A204.1 (cell line): ENCODE measurements at regions not wholly inside any gene's neighbourhood (a gene's known extent, or its start where the extent isn't known, plus 50 kb on each side); places are given as distances from the start of the nearest gene placed in this dataset.
"Not testable (repeated sequence)": the region's sequence is repeated elsewhere in the genome, so short reads cannot be mapped to it uniquely, and the experiment has no call there.

Experiments used
- FAIRE-seq: peaks from 2 replicates; lab custom pipeline; 2012; peaks lifted over from hg19 to GRCh38; lab: Jason Lieb, UNC

DNA sequence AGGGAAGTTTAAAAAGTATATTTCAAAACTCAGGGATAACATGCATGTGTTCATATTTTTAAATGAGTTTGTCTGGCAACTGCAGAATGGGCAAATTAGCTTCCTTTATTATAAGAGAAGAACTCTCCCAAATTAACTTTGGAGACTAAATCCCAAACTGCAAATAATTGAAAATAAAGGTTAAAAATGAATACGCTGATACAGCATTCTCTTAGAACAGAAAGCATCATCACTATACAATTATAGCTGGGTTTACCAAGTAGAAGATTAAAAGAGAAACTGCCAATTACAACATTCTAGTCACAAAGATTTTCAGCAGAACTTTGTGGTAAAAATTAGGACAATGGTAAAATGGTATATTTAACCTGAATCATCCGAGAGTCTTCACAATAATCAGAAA lies 73.3 kb downstream of the OLFM4 start:
- no peak for FAIRE-seq

DNA sequence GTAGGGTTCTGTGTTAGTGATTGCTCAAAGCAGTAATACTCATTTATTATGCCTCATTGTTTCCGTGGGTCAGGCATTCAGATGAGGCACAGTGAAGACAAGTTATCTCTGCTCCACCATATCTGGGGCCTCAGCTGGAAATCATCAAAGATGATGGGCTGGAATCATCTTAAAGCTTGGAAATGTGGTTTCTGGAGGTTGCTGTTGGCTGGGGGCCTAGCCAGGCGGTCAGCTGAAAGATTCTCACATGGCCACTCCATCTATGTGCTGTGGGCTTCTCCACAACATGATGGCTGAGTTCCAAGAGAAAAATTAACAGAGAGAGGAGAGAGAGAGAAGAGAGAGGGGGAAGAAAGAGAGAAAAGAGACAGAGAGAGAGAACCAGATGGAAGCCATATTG lies 75.5 kb downstream of the OLFM4 start:
- FAIRE-seq = no peak

DNA sequence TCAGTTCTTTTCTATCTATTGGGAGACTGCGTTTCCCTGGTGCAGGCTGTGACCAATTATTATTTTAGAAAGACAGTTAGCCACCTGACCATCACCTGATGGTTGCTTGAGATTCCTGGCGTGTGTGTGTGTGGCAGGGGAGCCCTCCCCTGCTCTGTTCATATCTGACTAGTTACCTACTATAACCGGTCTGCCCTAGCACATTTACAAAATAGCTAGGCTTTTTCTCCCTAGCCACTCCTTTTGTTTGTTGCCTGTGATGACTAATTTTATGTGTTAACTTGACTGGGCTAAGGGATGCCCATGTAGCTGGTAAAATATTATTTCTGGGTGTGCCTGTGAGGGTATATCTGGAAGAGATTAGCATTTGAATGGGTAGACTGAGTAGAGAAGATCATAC lies 76.9 kb downstream of the OLFM4 start:
- FAIRE-seq = no peak

DNA sequence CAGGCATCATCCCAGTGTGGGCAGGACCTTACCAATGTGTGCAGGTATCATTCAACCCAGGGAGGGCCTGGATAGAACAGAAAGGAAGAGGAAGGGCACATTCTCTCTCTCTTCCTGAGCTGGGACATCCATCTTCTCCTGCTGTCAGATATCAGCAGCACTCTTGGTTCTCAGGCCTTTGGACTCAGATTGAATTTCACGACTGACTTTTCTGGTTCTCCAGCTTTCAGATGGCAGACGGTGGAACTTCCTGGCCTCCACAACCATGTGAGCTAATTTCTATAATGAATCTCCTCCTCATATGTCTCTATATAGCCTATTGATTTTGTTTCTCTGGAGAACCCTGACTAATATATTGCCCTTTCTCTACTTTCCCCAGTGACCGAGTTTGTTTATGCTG lies 77.3 kb downstream of the OLFM4 start:
- FAIRE-seq = no peak

DNA sequence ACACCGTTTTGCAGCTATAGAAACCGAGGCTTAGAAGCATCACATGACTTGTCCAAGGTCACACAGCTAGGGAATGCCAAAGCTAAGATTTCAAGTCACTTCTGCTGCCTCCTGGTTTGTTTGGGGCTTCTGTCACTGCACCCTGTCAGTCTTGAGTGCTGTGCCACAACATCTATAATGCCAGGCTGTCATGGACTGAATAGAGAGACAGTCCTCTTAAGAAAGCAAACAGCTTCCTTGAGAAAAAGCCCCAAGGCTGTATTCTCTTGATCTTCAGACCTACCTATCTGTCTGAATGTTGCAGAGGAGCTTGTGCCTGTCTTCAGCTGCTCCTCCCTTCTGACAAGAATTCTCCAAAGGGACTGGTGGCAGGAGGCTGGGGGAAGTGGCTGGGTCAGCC lies 81.6 kb downstream of the OLFM4 start:
- FAIRE-seq = no peak

DNA sequence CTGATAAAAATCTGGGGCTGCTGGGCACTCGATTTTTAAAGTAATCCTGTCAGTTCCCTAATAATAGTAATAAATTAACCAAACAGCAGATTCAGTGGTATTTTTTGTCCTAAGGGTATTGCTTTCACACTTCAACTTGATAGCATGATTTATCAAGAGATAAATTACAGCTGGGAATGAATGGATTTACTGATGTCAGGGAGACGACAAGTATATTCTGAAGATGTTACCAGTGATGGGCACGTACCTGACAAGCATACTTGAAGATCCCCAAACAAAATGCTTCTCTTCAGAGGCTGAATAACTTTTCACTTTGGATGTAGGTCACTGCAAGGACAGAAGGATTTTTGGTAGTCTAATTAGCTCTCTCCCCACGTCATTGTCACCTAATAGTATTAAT lies 82.0 kb downstream of the OLFM4 start:
- FAIRE-seq = no peak

DNA sequence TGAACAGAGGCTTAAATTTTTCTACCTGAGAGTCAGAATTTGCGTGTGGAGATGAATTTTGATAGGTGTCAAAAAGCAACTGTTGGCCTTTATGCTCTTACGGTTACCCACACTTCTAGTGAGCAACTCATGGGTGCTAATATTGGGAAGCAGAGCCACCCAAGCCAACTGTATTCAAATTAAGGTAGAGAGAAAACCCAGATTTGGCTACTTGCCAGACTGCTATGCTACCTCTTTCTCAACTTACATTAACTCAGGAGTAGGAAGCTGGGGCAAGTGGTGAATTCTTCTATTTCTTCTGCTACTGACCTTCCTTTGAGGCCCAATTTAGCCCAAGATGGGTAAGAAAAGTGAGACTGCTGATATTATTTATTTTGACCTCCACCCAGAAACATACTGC lies 83.9 kb downstream of the OLFM4 start:
- FAIRE-seq = no peak

DNA sequence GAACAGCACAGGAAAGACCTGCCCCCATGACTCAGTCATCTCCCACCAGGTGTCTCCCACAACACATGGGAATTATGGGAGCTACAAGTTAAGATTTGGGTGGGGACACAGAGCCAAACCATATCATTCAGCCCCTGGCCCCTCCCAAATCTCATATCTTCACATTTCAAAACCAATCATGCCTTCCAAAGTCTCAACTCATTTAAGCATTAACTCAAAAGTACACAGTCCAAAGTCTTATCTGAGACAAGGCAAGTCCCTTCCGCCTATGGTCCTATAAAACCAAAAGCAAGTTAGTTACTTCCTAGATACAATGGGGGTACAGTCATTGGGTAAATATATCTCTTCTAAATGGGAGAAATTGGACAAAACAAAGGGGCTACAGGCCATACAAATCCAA lies 88.4 kb downstream of the OLFM4 start:
- FAIRE-seq = not testable (repeated sequence)

DNA sequence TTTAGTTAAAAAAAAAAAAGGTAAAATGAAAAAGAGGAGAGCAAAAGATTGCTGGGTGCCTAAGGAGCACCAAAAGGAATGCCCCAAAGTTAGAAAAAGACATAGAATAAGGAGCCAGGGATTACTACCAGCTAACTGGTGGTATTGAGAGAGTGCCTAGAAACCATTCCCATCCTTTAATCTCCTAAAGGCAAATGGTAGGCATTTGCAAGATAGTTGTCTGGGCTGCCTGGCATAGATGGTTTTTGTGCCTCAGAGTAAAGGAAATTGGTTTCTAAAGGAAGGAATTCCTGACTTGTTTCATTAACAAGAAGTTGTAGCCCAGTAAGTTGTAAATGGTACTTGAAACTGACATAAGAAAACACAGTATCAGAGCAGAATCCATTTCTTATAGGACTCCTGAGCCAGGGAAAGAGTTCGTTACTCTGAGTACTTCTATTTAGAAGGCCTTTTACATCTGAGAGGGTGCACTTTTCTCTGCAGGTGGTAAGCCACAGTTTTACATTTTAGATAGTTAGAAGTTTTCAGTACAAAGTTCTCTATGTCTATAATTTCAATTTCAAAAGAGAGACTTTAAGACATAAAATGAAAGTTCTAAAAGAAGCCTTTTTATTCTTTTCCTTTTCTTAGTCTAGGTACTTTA lies 92.6 kb downstream of the OLFM4 start:
- FAIRE-seq = no peak

DNA sequence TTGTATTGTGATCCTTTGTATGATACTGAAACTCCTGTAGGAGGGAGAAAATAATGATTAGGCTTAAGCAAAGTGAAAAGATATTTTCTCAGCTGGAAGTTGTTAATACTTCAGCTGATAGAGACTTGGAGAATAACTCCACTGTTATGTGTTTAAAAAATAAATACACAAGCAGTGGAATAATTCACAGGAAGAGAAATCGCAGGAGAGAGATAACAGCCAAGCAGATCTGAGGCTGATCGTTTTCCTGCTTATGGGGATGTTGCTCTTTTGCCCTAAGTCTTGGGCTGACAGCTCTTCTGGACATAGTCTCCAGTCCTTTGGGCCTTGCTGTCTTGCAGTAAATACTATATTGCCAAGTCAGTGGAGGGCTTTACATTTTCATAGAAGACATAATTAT lies 93.3 kb downstream of the OLFM4 start:
- no peak for FAIRE-seq

DNA sequence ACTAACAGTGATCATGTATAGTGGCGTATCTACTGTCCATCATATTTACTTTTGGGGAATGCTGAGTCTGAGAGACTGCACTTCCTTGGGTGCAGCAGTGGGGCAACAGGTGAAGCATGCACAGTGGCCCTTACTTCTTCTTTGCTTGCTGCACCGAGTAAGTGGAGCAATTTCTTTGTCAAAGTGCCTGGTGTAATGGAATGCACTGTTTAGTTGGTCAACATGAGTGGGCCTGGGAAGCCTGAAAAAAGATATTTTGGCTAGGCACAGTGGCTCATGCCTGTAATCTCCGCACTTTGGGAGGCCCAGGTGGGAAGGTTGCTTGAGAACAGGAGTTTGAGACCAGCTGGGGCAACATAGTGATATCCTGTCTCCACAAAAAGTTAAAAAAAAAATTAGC lies 94.9 kb downstream of the OLFM4 start:
- no peak for FAIRE-seq

DNA sequence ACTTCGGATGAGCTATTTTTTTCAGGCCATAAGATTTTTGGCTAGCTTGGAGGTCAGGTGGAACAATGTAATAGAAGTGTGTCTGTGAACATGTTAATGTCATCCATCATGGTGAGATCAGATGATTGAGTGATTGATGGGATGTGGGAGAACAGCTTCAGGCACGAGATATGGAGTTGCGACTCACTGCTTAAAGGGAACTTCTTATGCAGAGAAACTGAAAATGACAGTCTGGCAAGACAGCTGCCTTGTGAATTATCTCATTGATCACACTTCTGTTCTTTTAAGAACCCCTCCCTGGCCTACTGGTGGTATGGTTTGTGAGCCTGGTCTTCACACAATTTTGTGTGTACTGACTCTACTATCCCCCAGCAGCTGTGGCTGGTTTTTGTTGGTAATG lies 96.0 kb downstream of the OLFM4 start:
- no peak for FAIRE-seq

DNA sequence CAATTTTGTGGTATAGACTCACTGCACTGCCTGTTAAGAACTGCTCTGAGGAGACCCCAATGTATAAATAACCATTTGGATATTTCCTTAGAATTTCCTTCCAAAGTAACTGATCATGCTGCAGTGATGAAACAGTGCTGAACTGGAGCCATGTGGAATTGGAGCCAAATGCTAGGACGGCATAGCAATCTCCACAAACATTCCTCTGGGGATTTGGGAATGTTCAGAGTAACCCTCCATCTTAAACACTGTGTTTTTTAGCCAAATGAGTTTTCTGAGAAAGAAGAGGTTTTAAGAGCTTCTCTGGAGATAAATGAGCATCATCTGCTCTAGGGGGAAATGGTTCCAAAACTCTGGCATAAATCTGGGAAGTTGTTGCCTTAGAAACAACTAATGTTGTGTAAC lies 98.2 kb downstream of the OLFM4 start:
- FAIRE-seq = no peak

DNA sequence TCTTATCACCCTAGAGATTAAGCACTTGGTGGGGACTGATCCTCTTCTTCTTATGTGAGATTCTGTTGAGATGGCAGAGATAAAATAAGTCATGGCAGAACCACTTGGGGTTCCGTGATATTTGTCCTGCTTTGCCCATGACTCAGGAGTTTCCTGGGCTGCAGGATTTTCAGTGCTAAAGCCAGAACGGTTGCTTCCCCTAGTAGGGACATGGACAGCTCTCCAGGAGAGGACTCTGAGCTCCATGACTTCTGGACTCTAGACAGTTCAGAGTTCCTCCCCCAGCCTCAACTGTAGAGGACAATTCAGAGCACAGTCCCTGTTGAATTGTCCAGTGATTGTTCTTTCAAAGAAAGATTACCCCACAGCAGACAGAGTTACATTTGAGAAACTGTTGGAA lies 98.8 kb downstream of the OLFM4 start:
- no peak for FAIRE-seq

DNA sequence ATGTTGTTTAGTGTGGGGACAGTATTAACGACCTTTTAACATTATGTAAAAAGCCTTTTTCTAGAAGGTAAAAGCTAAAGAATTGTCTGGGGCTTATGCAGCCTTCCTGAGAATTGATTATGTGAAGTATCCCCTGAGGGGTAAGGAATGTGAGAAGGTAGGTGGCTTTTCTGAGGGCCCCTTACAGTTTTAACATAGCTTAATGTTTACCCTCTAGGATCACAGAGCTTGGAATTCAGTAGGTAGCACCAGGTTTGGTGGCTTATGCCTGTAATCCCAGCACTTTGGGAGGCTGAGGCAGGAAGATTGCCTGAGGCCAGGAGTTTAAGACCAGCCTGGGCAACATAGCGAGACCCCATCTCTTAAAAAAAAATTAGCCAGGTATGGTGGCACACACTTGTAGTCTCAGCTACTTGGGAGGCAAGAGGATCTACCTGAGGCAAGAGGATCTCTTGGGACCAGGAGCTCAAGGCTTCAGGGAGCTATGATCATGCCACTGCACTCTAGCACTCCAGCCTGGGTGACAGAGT lies 101.3 kb downstream of the OLFM4 start:
- FAIRE-seq = no peak

DNA sequence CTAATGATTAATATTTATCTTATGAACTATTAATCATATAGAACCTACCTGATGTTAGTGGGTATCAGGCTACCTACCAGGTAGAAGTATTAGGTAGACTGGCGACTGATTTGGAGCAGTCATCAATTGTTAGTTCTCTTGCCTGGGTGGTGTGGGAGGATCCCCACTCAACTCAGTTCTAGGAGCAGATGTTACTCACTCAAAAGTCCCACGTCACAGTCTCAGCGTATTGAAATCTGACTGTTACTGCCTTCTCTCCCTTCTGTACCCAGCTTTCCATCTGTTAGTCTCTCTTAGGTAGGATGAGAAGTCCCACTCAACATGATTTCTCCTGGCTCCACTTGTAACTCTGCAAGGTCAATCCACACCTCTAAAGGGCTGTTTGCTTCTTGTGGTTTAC lies 102.7 kb downstream of the OLFM4 start:
- FAIRE-seq = no peak

DNA sequence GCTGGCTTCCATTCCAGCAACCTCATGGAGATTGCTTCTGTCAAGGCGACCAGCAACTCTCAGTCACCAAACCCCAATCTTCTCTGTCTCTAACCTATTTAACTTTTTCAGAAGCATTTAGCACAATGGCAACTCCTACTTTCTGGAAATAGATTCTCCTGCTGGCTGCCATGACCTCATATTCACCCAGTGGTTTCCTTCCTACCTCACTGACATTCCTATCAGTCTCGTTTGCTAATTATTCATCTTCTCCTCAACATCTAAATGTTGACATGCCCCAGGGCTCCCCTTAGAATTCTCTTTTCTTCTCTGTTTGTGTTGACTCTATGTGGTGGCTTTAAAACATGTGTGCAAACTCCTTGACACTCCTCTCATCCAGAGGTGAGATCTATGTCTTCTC lies 106.7 kb downstream of the OLFM4 start:
- no peak for FAIRE-seq

DNA sequence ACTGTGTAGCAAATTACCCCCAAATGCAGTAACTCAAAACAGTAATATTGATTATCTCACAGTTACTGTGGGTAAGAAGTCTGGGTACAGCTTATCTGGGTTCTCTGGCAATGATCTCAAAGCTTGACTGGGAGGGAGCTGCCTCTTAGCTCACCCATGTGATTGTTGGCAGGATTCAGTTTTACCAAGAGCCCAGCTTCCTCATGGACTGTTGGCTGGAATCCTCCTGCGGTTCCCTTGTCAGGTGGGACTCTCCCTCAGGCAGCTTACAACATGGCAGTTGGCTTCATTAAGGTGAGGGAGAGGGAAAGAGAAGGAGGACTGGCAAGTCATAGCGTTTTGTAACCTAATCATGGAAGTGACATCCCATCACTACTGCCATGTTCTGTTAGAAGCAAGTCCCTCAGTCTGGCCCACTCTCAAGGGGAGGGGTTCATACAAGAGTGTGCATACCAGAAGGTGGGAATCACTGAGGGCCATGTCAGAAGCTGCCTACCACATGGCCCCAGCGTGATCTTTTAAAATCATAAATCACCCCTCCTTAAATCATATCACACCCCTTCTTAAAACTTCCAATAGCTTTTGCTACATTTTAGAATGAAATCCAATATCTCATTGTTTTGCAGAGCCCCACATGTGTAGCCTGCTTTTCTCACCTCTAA lies 108.1 kb downstream of the OLFM4 start:
- no peak for FAIRE-seq

DNA sequence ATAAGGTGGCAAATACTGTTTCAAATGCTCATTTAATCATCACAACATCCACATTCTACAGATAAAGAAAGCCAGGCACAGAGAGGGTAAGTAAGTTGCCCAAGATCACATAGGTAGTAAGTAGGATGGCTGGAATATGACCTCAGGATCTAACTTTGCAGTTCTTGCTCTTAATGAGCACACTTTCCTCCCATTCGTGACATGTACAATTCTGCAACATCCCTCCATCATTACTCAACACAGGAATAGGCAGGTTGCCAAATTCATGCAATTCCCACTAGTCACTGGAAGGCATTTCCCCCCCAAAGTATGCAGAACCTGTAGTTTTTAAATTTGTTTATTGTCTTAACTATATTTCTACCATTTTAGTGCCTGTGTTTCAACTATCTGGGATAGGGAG lies 109.2 kb downstream of the OLFM4 start:
- no peak for FAIRE-seq

DNA sequence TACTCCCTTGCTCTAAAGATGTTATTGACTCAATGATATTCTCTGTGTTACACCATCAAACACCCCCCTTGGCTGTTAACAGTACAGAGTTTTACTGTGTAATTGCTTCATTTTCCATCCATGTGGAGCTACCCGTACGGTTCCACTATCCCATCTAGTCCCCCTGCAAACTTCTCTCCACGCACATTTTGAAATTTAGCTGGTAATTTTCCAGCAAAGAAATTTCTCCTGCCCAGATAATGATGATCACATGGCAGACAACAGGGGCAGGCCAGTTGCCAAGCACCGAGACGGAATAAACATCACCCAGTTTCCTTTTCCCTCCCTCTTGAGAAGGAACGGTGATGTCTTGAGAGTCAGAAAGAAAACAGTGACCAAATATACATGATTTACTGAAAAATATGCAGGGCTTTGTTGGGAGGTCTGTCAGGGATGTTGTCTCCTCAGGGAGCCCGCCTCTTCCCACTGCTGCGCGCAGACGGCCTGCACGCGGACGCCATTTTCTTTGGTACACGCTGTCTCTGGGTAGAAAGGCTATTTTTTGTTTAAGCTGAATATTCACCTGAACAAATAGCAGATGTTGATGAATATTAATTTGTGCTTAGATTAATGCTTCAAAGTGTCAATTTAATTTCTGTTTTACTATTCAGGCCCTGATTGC lies 109.9 kb downstream of the OLFM4 start:
- FAIRE-seq = no peak

DNA sequence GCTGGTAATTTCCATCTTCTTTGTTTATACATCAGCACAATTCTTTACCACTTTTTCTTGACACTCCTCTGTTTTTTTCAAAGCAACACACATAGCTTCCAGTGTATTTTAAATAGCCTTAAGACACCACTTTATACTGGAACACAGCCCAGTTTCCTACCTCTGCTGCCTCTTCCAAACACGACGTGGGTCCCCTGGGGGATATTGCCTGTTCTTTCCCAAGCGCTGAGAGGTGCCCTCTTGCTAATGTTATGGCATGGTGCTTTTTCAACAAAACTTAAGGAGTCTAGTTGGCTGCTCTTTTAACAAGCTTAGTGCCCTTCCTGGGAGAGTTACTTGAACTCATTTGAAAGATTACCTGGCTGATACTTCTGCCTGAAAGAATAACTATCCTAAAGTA lies 112.7 kb downstream of the OLFM4 start:
- no peak for FAIRE-seq

DNA sequence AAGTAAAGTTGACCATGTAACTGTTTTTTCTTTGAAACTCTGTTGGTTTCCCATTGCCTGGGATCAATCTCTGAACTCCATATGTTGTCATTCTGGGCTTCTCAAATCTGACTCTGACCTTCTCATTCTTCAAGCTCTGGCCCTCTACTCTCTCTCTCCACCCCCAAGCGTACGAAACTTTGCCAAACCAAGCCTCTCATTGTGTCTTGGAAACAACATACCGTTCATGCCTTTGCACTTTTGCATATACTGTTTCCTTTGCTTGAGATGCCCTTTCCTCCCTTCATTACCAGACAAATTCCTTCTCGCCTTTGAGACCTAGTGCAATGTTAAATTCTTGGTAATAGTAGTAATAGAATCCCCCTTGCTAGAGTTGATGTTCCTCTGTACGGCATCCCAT lies 113.7 kb downstream of the OLFM4 start:
- FAIRE-seq = no peak

DNA sequence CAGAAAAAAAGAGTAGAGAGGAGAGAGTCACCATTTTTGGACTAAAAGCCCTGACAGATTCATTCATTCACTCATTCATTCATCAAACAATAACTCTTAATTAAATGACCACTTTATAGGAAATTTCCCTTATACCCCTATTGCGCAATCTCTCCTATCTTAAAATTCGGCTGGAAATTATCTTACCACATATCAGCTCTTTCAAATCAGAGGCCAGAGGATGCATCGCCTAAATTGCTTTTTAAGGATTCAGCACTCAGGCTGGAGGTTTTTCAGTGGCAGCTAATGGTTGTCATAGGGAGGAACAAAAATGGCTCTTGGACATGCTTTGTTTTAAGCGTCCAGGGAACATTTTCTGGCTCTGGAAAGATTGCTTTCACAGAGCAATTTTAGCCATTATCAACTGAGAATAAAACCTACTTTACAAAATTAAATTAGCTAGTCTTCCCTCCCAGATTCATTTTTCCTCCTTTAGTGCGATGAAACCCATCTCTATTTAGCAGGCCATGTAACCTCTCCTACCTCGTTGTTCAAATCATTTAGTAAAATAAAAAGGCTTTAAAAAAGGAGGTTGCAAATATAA lies 115.2 kb downstream of the OLFM4 start:
- FAIRE-seq = no peak
